Liver (tissue), 3 donors: ENCODE measurements at regions not wholly inside any gene's neighbourhood (a gene's known extent, or its start where the extent isn't known, plus 50 kb on each side); places are given as distances from the start of the nearest gene placed in this dataset.

ENCODE experiments used
- CTCF ChIP-seq: fragments of 150-350 bp; IDR thresholded peaks from 2 replicates; pipeline ENCODE4 v1.5.1; 2017; ENCODE audit warnings: improper control_type of control experiment, low read depth, low read length; ENCODE audit not compliant: missing input control
- EGR1 ChIP-seq, 2 donors: IDR thresholded peaks; 2 replicates each; pipeline ENCODE4 v1.6.1; 2016 to 2018; ENCODE audit warnings: antibody characterized with exemption in 2 of 2, low read depth in 2 of 2
- NR2F2 ChIP-seq: IDR thresholded peaks from 2 replicates; pipeline ENCODE4 v1.6.1; 2016; ENCODE audit warnings: antibody characterized with exemption
- TAF1 ChIP-seq: conservative IDR thresholded peaks from 2 replicates; pipeline ENCODE4 v1.6.1; 2016; ENCODE audit warnings: antibody characterized with exemption, mild to moderate bottlenecking
- donor health status: healthy.
- donor health status: healthy.

GRCh38 chr13:53466576-53466975, 438.0 kb downstream of the OLFM4 start:
- TF ChIP-seq CTCF (no peak), TAF1 (no peak), EGR1 (IDR thresholded peaks at IDR 0.05; ENCODE audit: low read depth in 2 of 2) (no peak), NR2F2 (no peak)
